K562 (cell line): ENCODE measurements at regions not wholly inside any gene's neighbourhood (a gene's known extent, or its start where the extent isn't known, plus 50 kb on each side); places are given as distances from the start of the nearest gene placed in this dataset.

Source experiments
- ATAC-seq: fragments of 200-7000 bp; cut with Tn5 transposase; 3 replicates; pipeline ENCODE4 v1.9.1; 2020; ENCODE audit warnings: moderate library complexity
- BruUV-seq: library from RNA; stranded (reverse); fragments of 400-500 nt; replicated peaks from 2 replicates; lab custom pipeline; 2021; lab: Mats Ljungman, UMichigan
- CTCF ChIA-PET: fragments of 300-600 bp; formaldehyde crosslinking; extraction: SDS; loops from one replicate; lab custom pipeline; 2021; ENCODE audit warnings: low intra/inter-chr PET ratio; lab: Yijun Ruan, JAX
- POLR2A ChIA-PET: fragments of 300-600, 350-650 bp; sonication (Branson Sonifier 250); formaldehyde crosslinking; extraction: SDS; loops from one replicate; lab custom pipeline; 2021; ENCODE audit warnings: antibody characterized with exemption, inconsistent platforms; lab: Yijun Ruan, JAX
- DNase-seq, 4 experiments: peaks; one replicate each; pipeline versions ENCODE4 v3.0.0 to v3.0.0-alpha.2; 2011 to 2018; ENCODE audit warnings: low spot score in 3 of 4, mixed read lengths in 3 of 4; ENCODE audit errors: extremely low read depth in 1 of 4
- FAIRE-seq: peaks from 2 replicates; lab custom pipeline; 2011; peaks lifted over from hg19 to GRCh38; lab: Jason Lieb, UNC
- H2AFZ ChIP-seq: 2 replicates; pipeline ENCODE4 v1.6.0; 2011; ENCODE audit warnings: low read depth, low read length, control low read depth, inconsistent platforms
- H3K27ac ChIP-seq: fragments of 200-600 bp; 3 replicates; pipeline ENCODE4 v1.8.0; 2011; ENCODE audit warnings: low read depth, mild to moderate bottlenecking, control low read depth, inconsistent platforms, low read length, moderate library complexity, mixed read lengths; ENCODE audit errors: extremely low read depth
- H3K27me3 ChIP-seq, 2 experiments: fragments of 300-600 bp in 1 of 2; 2 replicates in 1 of 2; 3 replicates in 1 of 2; pipeline versions ENCODE4 v1.6.0 to v1.8.0; 2011; ENCODE audit warnings: inconsistent platforms in 2 of 2, low read length in 2 of 2, mild to moderate bottlenecking in 1 of 2, mixed read lengths in 1 of 2, moderate library complexity in 1 of 2; ENCODE audit not compliant: control insufficient read depth in 2 of 2, insufficient read depth in 2 of 2
- H3K36me3 ChIP-seq: fragments of 300-600 bp; 3 replicates; pipeline ENCODE4 v1.8.0; 2011; ENCODE audit warnings: mild to moderate bottlenecking, low read length, inconsistent platforms; ENCODE audit not compliant: control insufficient read depth, insufficient read depth
- H3K4me1 ChIP-seq, 2 experiments: fragments of 200-600 bp in 1 of 2; replicated peaks in 1 of 2; 2 replicates in 1 of 2; 3 replicates in 1 of 2; pipeline versions ENCODE4 v1.5.1 to v1.8.0; 2011; ENCODE audit warnings: inconsistent platforms in 2 of 2, low read length in 2 of 2, mild to moderate bottlenecking in 1 of 2, mixed read lengths in 1 of 2, moderate library complexity in 1 of 2; ENCODE audit not compliant: control insufficient read depth in 2 of 2, insufficient read depth in 2 of 2
- H3K4me2 ChIP-seq: 2 replicates; pipeline ENCODE4 v1.6.1; 2011; ENCODE audit warnings: low read length, control low read depth, inconsistent platforms, mixed read lengths; ENCODE audit not compliant: insufficient read depth
- H3K4me3 ChIP-seq: fragments of 200-600 bp; sonication (generic), shearing (Covaris generic); 2 replicates; pipeline ENCODE4 v1.5.1; 2016; ENCODE audit warnings: control low read depth, inconsistent platforms
- H3K79me2 ChIP-seq: fragments of 200-600 bp; 3 replicates; pipeline ENCODE4 v1.8.0; 2011; ENCODE audit warnings: low read length, inconsistent platforms; ENCODE audit not compliant: control insufficient read depth, insufficient read depth
- H3K9ac ChIP-seq, 2 experiments: 2 replicates each; pipeline versions ENCODE4 v1.6.0 to v1.6.1; 2011; ENCODE audit warnings: low read depth in 2 of 2, low read length in 2 of 2, control low read depth in 1 of 2, inconsistent platforms in 1 of 2, mild to moderate bottlenecking in 1 of 2, mixed read lengths in 1 of 2; ENCODE audit not compliant: insufficient read depth in 1 of 2
- H3K9me1 ChIP-seq: one replicate; pipeline ENCODE4 v1.6.0; 2011; ENCODE audit warnings: inconsistent platforms, mild to moderate bottlenecking, low read length, moderate library complexity; ENCODE audit not compliant: control insufficient read depth, insufficient read depth
- H3K9me3 ChIP-seq: replicated peaks from 2 replicates; pipeline ENCODE4 v1.5.1; 2011; ENCODE audit warnings: low read depth, low read length, inconsistent platforms; ENCODE audit not compliant: control insufficient read depth, insufficient read depth
- H4K20me1 ChIP-seq: replicated peaks from 2 replicates; pipeline ENCODE4 v1.6.1; 2011; ENCODE audit warnings: low read length, inconsistent platforms, mixed read lengths; ENCODE audit not compliant: control insufficient read depth, insufficient read depth
- CGGBP1 ChIP-seq: fragments of 250-450 bp; sonication (Bioruptor Pico); IDR thresholded peaks from 2 replicates; pipeline ENCODE4 v1.9.0; 2021; ENCODE audit warnings: mild to moderate bottlenecking
- E2F5 ChIP-seq: sonication (generic); formaldehyde crosslinking; IDR thresholded peaks from 2 replicates; pipeline ENCODE4 v1.8.0; 2022; ENCODE audit warnings: mild to moderate bottlenecking, missing genetic modification reagents
- EZH2 ChIP-seq: IDR thresholded peaks from 2 replicates; pipeline ENCODE4 v1.6.1; 2012; ENCODE audit warnings: low read depth, mild to moderate bottlenecking, inconsistent platforms, low read length, borderline replicate concordance
- FOXA3 ChIP-seq, 2 experiments: fragments of 450-650 bp in 1 of 2; sonication (generic) in 1 of 2; formaldehyde crosslinking; IDR thresholded peaks in 1 of 2; conservative IDR thresholded peaks in 1 of 2; 2 replicates each; pipeline versions ENCODE4 v1.4.0 to v1.8.0; 2020 to 2022; ENCODE audit warnings: mild to moderate bottlenecking in 2 of 2, missing genetic modification reagents in 1 of 2
- ILF3 ChIP-seq: fragments of 450-650 bp; IDR thresholded peaks from 2 replicates; pipeline ENCODE4 v1.6.1; 2018; ENCODE audit warnings: antibody characterized with exemption, mild to moderate bottlenecking, moderate library complexity, borderline replicate concordance
- ILK ChIP-seq: fragments of 450-650 bp; IDR thresholded peaks from 2 replicates; pipeline ENCODE4 v1.6.1; 2016; ENCODE audit warnings: missing genetic modification characterization, low read depth, mild to moderate bottlenecking, missing compliant biosample characterization, moderate library complexity, borderline replicate concordance
- KDM1A ChIP-seq, 2 experiments: fragments of 450-650 bp; IDR thresholded peaks; 2 replicates each; pipeline ENCODE4 v1.6.1; 2016; ENCODE audit warnings: mild to moderate bottlenecking in 2 of 2
- PATZ1 ChIP-seq: fragments of 250-450 bp; sonication (Bioruptor Pico); IDR thresholded peaks from 2 replicates; pipeline ENCODE4 v1.5.0; 2020; ENCODE audit warnings: mild to moderate bottlenecking, borderline replicate concordance
- SMAD1 ChIP-seq: fragments of 150-350 bp; IDR thresholded peaks from 2 replicates; pipeline ENCODE4 v1.6.1; 2014; ENCODE audit warnings: low read length, low read depth; ENCODE audit not compliant: partially characterized antibody
- ZNF24 ChIP-seq: fragments of 450-650 bp; IDR thresholded peaks from 2 replicates; pipeline ENCODE4 v1.6.1; 2016
- ZNF324 ChIP-seq: fragments of 250-450 bp; sonication (Bioruptor Pico); IDR thresholded peaks from 2 replicates; pipeline ENCODE4 v1.4.0; 2020; ENCODE audit warnings: mild to moderate bottlenecking
- WGBS: fragments of 100-300 bp; shearing (Covaris generic); methylation state at CpG from one replicate; pipeline ENCODE4 v1.1.6; 2016; ENCODE audit warnings: low coverage, mixed read lengths; ENCODE audit not compliant: insufficient coverage; ENCODE audit errors: missing lambda C conversion rate; 5-methylcytosine and 5-hydroxymethylcytosine counted together
- in situ Hi-C: fragments of 300-500 bp; cut with MboI; formaldehyde crosslinking; loops from 4 replicates; pipeline ENCODE4 v1.15.0; 2018; ENCODE audit warnings: inconsistent platforms, mixed read lengths
- intact Hi-C: fragments of 100-400 bp; cut with micrococcal nuclease; formaldehyde crosslinking; loops from 2 replicates; pipeline ENCODE4 v1.14.2; 2022

DNA sequence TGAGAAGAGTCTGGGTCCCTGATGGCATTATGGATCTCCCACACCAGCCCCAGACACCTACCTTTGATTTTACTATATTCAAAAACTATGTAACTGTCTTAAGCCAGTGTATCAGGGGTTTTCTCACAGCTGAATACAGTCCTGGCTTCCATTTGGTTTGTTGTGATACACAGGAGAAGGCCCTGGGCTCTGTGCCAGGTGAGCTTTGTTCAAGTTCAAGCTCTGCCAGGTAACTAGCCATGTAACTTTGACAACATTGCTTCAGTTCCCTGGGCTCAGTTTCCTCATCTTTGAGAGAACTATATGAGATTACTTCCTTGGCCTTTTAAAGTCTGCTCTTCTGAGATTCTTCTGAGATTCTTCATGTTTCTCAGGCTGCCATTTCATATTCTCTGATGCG lies 327.5 kb upstream of the TENM4 start (continued):
- no peak for TF ChIP-seq CGGBP1
- no peak for TF ChIP-seq ZNF24
- TF ChIP-seq SMAD1: no peak
- TF ChIP-seq EZH2: no peak
- no peak for TF ChIP-seq PATZ1 (CRISPR knock-in tag)
- no peak for TF ChIP-seq E2F5 (CRISPR knock-in tag)
- TF ChIP-seq ZNF324 (CRISPR knock-in tag): no peak
- TF ChIP-seq ILF3: no peak

- ChIA-PET POLR2A (no interaction called here), CTCF (no interaction called here)
- intact Hi-C loops: no loop called here
- Histone ChIP-seq H4K20me1 (no peaks in the 10 kb centered on the region), H2AFZ (no peak overlapping the region), H3K9me3 (no peaks in the 10 kb centered on the region), H3K36me3 (no peaks in the 10 kb centered on the region), H3K79me2 (no peaks in the 10 kb centered on the region), H3K27ac (no peak overlapping the region), H3K4me2 (no peak overlapping the region), H3K9me1 (no peaks in the 10 kb centered on the region), H3K4me3 (no peak overlapping the region), H3K27me3 (no peaks in the 10 kb centered on the region), H3K4me1 (no peaks in the 10 kb centered on the region), H3K9ac (no peak overlapping the region)
- DNase-seq: no peak
- no peak for FAIRE-seq
- ATAC-seq: no peak
- in situ Hi-C loops: no loop called here
- no TSS peak for BruUV-seq
- no peak for TF ChIP-seq FOXA3 (CRISPR knock-in tag; conservative IDR thresholded peaks at IDR 0.05 in 1 of 2, IDR thresholded peaks at IDR 0.05 in 1 of 2)
- no peak for TF ChIP-seq ILK (tag)
- TF ChIP-seq KDM1A (IDR thresholded peaks at IDR 0.05): no peak
- TF ChIP-seq, all 486 proteins: peak for 0
- 0% methylated on average over 3 of the region's 3 CpGs for WGBS
These were observed 321.6 kb upstream of the TENM4 start for GRCh38 chr11:79762279-79762921.
